ENCODE measurements at regions not wholly inside any gene's neighbourhood (a gene's known extent, or its start where the extent isn't known, plus 50 kb on each side); places are given as distances from the start of the nearest gene placed in this dataset.
"Not testable (repeated sequence)": the region's sequence is repeated elsewhere in the genome, so short reads cannot be mapped to it uniquely, and the experiment has no call there.

- DNase-seq, result no peak
These were observed 56.7 kb downstream of the CCDC74A start for GRCh38 chr2:131584380-131584779.

GRCh38 chr2:131584940-131585339, 57.3 kb downstream of the CCDC74A start:
- no peak for DNase-seq

DNA sequence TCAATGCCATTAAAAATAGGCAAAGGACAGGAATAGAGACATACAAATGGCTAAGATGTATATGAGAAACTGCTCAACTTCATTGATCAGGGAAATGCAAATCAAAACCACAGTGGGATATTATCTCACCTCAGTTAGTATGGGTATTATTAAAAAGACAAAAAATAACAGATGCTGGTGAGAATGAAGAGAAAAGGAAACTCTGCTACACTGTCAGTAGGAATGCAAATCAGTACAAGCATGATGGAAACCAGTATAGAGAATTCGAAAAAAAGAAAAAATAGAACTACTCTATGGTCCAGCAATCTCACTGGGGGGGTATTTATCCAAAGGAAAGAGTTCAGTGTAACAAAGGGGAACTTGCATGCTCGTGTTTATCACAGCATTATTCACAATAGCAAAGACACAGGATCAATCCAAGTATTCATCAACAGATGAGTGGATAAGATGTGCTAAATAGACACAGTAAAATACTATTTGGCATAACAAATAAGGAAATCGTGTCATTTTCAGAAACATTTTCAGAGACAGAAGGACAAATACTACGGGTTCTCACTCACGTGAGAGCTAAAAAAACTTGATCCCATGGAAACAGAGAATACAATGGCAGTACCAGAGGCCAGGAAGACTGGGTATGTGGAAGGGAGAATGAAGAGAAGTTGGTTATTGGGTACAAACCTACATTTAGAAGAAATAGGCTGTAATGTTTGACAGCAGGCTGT, 60.6 kb downstream of the CCDC74A start:
- DNase-seq, result no peak

DNA sequence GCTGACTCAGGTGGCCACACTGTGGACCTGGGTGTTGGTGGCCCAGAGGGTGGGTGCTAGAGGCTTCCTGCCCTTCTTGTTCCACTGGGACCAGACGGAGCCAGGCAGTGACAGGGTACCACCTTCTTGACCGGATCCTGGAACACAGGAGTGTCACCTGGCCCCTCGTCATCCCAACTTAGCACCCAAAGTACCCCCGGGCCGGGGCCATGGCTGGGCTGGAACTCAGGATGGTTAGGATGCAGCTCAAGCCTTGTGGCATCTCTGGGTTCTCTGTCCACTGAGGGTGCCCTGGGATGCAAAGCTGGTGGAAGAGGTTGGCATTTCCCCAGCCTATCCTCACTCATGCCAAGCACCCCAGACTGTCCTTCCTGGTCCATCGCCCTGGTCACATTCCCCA, 61.4 kb downstream of the CCDC74A start:
- not testable (repeated sequence) for DNase-seq

- DNase-seq, result no peak
These were observed 62.7 kb downstream of the CCDC74A start for GRCh38 chr2:131590366-131590765.

DNA sequence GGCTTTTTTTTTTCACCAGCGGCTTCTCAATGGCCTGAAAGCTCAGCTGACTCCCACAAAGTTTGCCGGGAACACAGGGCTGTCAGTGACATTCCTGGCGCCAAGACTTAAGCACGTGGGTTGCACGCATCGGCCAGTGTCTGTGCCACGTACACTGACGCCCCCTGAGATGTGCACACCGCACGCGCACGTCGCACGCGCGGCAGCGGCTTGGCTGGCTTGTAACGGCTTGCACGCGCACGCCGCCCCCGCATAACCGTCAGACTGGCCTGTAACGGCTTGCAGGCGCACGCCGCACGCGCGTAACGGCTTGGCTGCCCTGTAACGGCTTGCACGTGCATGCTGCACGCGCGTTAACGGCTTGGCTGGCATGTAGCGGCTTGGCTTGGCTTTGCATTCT, 63.2 kb downstream of the CCDC74A start:
- DNase-seq, result no peak

DNA sequence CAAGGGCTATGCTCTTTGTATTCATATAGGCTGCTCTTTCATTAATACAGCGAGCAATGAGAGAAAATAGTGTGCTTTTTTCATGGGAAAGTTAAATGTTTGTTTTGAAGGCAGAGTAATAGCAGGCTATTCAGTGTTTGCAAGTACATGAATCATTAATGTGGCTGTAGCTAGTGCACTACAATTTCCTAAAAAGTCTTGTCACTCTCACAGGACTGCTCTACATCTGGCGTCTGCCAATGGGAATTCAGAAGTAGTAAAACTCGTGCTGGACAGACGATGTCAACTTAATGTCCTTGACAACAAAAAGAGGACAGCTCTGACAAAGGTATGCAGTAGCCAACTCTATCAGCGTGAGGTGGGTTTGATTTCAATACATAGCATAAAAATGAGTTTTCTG, 68.9 kb downstream of the CCDC74A start:
- DNase-seq, result not testable (repeated sequence)

DNA sequence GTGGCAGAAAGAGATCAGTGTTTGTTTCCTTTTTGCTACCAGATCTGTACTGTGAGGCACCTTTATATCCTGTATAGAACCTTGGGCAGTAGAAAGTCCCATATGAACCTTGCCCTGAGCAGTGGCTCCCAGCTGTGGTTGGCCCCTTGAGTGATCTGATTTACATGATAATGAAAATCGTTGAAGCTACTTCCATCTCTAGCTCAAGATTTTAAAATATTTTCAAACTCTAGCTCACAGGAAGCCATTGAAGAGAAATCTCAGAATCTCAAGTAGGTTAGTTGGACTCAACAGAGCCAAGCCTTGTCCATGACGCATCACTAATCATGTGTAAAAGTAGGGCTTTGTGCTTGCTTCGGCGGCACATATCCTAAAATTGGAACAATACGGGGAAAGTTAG, 74.8 kb downstream of the CCDC74A start:
- not testable (repeated sequence) for DNase-seq

DNA sequence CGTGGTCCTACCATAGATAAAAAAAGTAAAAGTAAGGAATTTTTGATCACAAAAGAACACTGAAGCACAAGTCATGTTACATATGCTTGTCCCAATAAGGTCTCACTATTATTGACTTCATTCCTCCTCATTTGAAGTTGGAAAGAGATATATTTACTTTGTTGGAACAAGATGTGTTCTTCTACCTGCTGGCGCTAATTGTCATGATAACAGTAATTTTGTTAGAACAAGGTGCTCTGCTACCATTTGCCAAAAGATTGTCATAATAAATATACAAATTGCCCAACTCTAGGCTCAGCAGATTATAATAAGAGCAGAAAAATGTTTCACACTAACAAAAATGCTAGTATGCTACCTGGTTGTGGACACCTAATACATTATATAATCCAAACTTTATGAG, 77.0 kb downstream of the CCDC74A start:
- not testable (repeated sequence) for DNase-seq

DNA sequence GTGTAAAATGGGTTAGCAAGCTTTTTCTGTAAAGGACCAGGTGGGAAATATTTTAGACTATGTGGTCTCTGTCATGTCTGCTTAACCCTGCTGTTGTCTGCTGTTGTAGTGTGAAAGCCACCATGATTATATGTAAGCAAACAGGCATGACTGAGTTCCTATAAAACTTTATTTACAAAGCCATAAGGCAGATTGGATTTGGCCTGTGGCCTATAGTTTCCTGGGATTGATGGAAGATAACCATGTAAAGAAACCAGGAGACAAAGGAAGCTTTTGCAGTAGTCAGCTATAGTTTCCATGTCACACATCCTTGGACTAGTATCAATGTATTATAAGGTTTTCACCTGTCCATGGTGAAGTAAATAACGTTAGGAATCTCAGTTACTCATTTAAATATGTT, 78.7 kb downstream of the CCDC74A start:
- DNase-seq, result not testable (repeated sequence)

- DNase-seq, result not testable (repeated sequence)
These were observed 79.4 kb downstream of the CCDC74A start for GRCh38 chr2:131607056-131607455.

- not testable (repeated sequence) for DNase-seq
These were observed 86.9 kb downstream of the CCDC74A start for GRCh38 chr2:131614539-131614938.

GRCh38 chr2:131618320-131618719, 90.6 kb downstream of the CCDC74A start:
- DNase-seq, result not testable (repeated sequence)

GRCh38 chr2:131622874-131623273, 95.2 kb downstream of the CCDC74A start:
- not testable (repeated sequence) for DNase-seq

GRCh38 chr2:131626011-131626410, 98.3 kb downstream of the CCDC74A start:
- DNase-seq, result not testable (repeated sequence)

DNA sequence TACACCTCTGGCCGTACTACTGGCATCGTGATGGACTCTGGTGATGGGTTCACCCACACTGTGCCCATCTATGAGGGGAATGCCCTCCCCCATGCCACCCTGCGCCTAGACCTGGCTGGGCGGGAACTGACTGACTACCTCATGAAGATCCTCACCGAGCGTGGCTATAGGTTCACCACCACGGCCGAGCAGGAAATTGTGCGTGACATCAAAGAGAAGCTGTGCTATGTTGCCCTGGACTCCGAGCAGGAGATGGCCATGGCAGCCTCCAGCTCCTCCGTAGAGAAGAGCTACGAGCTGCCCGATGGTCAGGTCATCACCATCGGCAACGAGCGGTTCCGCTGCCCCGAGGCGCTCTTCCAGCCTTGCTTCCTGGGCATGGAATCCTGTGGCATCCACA, 98.9 kb downstream of the CCDC74A start:
- DNase-seq, result not testable (repeated sequence)

DNA sequence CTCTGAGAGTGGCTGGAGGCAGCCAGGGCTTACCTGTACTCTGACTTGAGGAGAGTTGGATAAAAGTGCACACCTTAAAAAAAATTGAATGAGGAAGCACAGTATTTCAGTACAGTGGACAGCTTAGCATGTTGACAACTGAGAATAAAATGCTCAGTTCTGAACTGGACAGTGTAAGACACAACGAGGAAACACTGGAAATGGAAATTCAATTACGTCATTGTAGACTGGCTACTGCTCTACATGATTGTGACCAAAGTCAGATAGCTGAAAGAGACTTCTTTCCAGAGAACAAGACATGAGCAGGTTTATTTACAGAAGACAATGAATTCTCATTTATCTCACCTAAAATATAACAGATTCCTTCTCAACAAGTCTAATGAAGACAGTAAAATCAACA, 100.1 kb downstream of the CCDC74A start:
- DNase-seq, result not testable (repeated sequence)

DNA sequence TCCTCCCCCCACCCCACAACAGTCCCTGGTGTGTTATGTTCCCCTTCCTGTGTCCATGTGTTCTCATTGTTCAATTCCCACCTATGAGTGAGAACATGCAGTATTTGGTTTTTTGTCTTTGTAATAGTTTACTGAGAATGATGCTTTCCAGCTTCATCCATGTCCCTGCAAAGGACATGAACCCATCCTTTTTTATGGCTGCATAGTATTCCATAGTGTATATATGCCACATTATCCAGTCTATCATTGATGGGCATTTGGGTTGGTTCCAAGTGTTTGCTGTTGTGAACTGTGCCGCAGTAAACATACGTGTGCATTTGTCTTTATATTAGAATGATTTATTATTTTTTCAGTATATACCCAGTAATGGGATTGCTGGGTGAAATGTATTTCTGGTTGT, 104.0 kb downstream of the CCDC74A start:
- not testable (repeated sequence) for DNase-seq

DNA sequence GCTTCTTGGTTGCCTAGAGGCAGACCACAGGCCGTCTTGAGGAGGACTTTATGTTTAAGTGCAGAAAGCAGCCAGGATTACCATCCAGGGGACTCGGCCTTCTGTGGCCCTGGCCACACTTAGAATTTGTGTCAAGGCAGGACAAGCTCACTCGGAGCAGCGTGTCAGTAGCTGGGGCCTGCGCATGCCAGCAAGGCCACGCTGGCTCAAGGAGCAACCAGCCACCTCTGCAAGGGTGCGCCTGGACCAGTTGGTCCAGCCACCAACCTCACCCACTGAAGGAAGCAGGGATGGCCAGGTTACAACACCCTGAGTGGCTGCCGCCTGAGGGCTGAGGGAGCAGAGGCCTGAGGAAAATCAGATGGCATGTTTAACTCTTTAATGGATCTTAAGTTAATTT, 105.7 kb downstream of the CCDC74A start:
- not testable (repeated sequence) for DNase-seq

- peak in 1 of 2 experiments; percentile 27 for DNase-seq
These were observed 106.4 kb downstream of the CCDC74A start for GRCh38 chr2:131633827-131634695.

DNA sequence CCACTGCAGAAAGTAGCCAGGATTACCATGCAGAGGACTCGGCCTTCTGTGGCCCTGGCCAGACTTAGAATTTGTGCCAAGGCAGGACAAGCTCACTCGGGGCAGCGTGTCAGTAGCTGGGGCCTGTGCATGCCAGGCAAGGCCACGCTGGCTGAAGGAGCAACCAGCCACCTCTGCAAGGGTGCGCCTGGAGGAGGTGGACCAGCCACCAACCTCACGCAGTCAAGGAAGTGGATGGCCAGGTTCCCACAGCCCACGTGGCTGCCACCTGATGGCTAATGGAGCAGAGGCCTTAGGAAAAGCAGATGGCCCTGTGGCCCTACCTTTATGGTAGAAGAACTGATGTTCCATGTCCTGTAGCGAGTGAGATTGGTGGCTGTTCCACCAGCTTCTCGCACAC, 107.9 kb downstream of the CCDC74A start:
- DNase-seq, result no peak

DNA sequence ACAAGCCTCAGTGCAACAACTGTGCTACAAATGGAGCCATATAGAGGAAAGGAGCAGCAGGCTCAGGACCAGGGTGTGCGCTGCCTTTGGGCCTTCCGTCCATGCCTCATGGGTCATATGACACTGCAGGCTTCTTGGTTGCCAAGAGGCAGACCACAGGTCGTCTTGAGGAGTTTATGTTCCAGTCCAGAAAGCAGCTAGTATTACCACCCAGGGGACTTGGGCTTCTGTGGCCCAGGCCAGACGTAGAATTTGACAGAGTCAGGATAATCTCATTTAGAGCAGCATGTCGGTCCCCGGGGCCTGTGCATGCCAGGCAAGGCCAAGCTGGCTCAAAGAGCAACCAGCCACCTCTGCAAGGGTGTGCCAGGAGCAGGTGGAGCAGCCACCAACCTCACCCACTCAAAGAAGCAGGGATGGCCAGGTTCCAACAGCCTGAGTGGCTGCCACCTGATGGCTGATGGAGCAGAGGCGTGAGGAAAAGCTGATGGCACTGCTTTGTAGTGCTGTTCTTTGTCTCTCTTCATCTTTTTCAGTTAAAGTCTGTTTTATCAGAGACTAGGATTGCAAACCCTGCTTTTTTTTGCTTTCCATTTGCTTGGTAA, 109.1 kb downstream of the CCDC74A start:
- DNase-seq, result peak in 1 of 2 experiments; percentile 20

DNA sequence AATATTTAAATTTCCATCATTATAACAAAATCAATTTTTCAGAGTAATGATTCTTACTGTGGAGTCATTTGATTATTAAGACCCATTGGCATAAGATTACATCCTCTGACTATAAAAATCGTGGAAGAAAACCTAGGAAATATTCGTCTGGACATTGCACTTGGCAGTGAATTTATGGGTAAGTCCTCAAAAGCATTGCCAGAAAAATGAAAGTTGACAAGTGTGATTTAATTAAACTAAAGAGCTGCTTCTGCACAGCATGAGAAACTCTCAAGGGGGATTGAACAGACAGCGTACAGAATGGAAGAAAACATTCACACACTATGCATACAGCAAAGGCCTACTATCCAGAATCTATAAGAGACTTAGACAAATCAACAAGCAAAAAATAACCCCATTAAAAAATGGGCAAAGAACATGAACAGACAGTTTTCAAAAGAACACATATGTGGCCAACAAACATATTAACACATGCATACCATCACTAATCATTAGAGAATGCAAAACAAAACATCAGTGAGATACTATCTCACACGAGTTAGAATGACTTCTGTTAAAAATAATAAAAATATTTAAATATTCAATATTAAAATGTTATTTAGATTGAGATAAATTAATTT, 111.4 kb downstream of the CCDC74A start:
- not testable (repeated sequence) for DNase-seq
